PC-9 (cell line): ENCODE measurements at regions not wholly inside any gene's neighbourhood (a gene's known extent, or its start where the extent isn't known, plus 50 kb on each side); places are given as distances from the start of the nearest gene placed in this dataset.

Experiments
- EZH2 ChIP-seq: fragments of 200-600 bp; sonication (generic); IDR thresholded peaks from 2 replicates; pipeline ENCODE4 v1.8.0; 2017; ENCODE audit warnings: antibody characterized with exemption, low read depth
- TF ChIP-seq, protein P1 (sequence below): fragments of 200-600 bp; sonication (generic); conservative IDR thresholded peaks from 2 replicates; pipeline ENCODE4 v1.6.1; 2017; ENCODE audit warnings: mixed run types, antibody characterized with exemption, mild to moderate bottlenecking, moderate library complexity

DNA sequence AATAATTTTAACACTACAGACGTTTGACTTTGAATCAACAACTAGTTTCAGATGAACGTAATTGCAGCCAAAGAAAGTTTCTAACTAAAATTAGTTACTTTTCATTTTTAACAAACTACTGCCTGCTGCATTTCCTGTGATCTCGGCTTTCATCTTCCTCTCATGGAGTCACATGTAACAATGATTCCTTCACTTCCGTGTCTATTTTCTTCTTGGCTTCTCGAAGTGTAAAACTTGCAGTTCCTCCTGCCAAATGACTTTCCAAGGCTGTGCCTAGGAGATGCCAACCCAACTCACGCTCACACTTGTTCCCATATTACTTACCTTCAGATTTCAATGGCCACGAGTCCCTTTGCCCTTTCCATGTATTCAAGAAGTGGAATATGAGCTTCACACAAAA is 1406.3 kb upstream of the CELF4 start:
- TF ChIP-seq, protein P1, sequence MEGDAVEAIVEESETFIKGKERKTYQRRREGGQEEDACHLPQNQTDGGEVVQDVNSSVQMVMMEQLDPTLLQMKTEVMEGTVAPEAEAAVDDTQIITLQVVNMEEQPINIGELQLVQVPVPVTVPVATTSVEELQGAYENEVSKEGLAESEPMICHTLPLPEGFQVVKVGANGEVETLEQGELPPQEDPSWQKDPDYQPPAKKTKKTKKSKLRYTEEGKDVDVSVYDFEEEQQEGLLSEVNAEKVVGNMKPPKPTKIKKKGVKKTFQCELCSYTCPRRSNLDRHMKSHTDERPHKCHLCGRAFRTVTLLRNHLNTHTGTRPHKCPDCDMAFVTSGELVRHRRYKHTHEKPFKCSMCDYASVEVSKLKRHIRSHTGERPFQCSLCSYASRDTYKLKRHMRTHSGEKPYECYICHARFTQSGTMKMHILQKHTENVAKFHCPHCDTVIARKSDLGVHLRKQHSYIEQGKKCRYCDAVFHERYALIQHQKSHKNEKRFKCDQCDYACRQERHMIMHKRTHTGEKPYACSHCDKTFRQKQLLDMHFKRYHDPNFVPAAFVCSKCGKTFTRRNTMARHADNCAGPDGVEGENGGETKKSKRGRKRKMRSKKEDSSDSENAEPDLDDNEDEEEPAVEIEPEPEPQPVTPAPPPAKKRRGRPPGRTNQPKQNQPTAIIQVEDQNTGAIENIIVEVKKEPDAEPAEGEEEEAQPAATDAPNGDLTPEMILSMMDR: no peak
- no peak for TF ChIP-seq EZH2
